ENCODE measurements at regions not wholly inside any gene's neighbourhood (a gene's known extent, or its start where the extent isn't known, plus 50 kb on each side); places are given as distances from the start of the nearest gene placed in this dataset.

DNA sequence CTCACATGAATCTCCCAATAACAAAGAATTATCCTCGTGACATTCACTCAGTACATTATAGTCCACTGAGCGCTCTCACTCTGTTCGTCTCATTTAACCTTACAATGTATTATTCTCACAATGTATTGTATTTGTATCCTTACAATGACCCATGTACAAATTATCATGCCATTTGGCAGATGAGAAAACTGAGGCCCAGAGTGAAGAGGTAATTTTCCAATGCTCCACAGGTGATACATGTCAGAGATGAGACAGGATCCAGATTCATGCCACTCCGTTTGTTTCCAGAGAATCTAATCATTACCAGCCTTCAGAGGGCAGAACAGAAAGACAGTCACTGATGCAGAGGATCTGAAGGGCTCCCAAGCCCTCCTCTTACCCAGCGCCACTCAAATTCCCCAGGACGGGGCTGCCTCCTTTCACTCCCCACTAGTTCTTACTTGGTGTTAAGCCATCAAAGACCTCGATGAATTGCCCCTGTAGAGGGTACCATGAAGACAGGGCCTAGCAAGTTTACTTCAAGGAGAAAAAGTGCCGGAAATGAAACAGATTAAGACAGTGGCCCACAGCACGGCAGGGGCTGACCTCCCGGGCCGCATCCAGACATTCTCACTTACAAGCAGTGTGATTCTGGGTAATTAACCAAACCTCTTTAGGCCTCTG is 98.4 kb upstream of the MBOAT2 start:
- TF ChIP-seq POLR2A (IDR thresholded peaks at IDR 0.05; ENCODE audit: low read length), result no peak
- no peak for TF ChIP-seq GATA1 (IDR thresholded peaks at IDR 0.05; ENCODE audit: low read depth, low read length)

All from erythroblast (primary cell).